Liver (tissue), 8 donors: ENCODE measurements at regions not wholly inside any gene's neighbourhood (a gene's known extent, or its start where the extent isn't known, plus 50 kb on each side); places are given as distances from the start of the nearest gene placed in this dataset.

Experiments used
- DNase-seq: peaks from one replicate; pipeline ENCODE4 v3.0.0-alpha.2; 2017; ENCODE audit warnings: low spot score
- H3K27ac ChIP-seq, 2 donors: one replicate each; pipeline ENCODE4 v1.7.0; 2013; ENCODE audit warnings: inconsistent platforms in 2 of 2, low read length in 2 of 2, control low read depth in 1 of 2, low read depth in 1 of 2, mild to moderate bottlenecking in 1 of 2
- H3K27me3 ChIP-seq, 4 donors: one replicate each; pipeline versions ENCODE4 v1.6.1 to v1.7.0; 2013; ENCODE audit warnings: low read length in 3 of 4, inconsistent platforms in 1 of 4, mild to moderate bottlenecking in 1 of 4, moderate library complexity in 1 of 4; ENCODE audit not compliant: control insufficient read depth in 4 of 4, insufficient read depth in 4 of 4
- H3K36me3 ChIP-seq, 4 donors: one replicate each; pipeline versions ENCODE4 v1.6.1 to v1.7.0; 2013; ENCODE audit warnings: low read length in 3 of 4, mild to moderate bottlenecking in 3 of 4, low read depth in 1 of 4, moderate library complexity in 1 of 4; ENCODE audit not compliant: control insufficient read depth in 4 of 4, insufficient read depth in 3 of 4
- H3K4me1 ChIP-seq, 4 donors: one replicate each; pipeline versions ENCODE4 v1.6.1 to v1.7.0; 2013; ENCODE audit warnings: low read length in 3 of 4, mild to moderate bottlenecking in 3 of 4, moderate library complexity in 1 of 4; ENCODE audit not compliant: control insufficient read depth in 4 of 4, insufficient read depth in 4 of 4
- H3K4me3 ChIP-seq, 3 donors: one replicate each; pipeline versions ENCODE4 v1.6.1 to v1.7.0; 2013; ENCODE audit warnings: low read length in 3 of 3, control low read depth in 1 of 3, low read depth in 1 of 3, mild to moderate bottlenecking in 1 of 3
- H3K9ac ChIP-seq, 2 donors: one replicate each; pipeline ENCODE4 v1.7.0; 2013; ENCODE audit warnings: low read length in 2 of 2, mild to moderate bottlenecking in 2 of 2, moderate library complexity in 2 of 2, control low read depth in 1 of 2, low read depth in 1 of 2
- H3K9me3 ChIP-seq, 4 donors: one replicate each; pipeline versions ENCODE4 v1.6.1 to v1.7.0; 2013; ENCODE audit warnings: low read length in 3 of 4; ENCODE audit not compliant: control insufficient read depth in 4 of 4
- CTCF ChIP-seq: fragments of 150-350 bp; IDR thresholded peaks from 2 replicates; pipeline ENCODE4 v1.5.1; 2017; ENCODE audit warnings: improper control_type of control experiment, low read depth, low read length; ENCODE audit not compliant: missing input control
- EGR1 ChIP-seq, 2 donors: IDR thresholded peaks; 2 replicates each; pipeline ENCODE4 v1.6.1; 2016 to 2018; ENCODE audit warnings: antibody characterized with exemption in 2 of 2, low read depth in 2 of 2
- FOXA1 ChIP-seq: IDR thresholded peaks from 2 replicates; pipeline ENCODE4 v1.6.1; 2016; ENCODE audit warnings: antibody characterized with exemption
- FOXA2 ChIP-seq: IDR thresholded peaks from 2 replicates; pipeline ENCODE4 v1.6.1; 2016; ENCODE audit warnings: antibody characterized with exemption
- GABPA ChIP-seq, 2 donors: IDR thresholded peaks in 1 of 2; conservative IDR thresholded peaks in 1 of 2; 2 replicates each; pipeline ENCODE4 v1.6.1; 2016; ENCODE audit warnings: antibody characterized with exemption in 2 of 2, mild to moderate bottlenecking in 1 of 2, moderate library complexity in 1 of 2
- HNF4A ChIP-seq, 2 donors: conservative IDR thresholded peaks; 2 replicates each; pipeline ENCODE4 v1.6.1; 2016; ENCODE audit warnings: antibody characterized with exemption in 2 of 2, mild to moderate bottlenecking in 2 of 2
- HNF4G ChIP-seq: IDR thresholded peaks from 2 replicates; pipeline ENCODE4 v1.6.1; 2016; ENCODE audit warnings: antibody characterized with exemption
- JUND ChIP-seq, 2 donors: IDR thresholded peaks; 2 replicates each; pipeline ENCODE4 v1.6.1; 2016; ENCODE audit warnings: antibody characterized with exemption in 2 of 2
- MAX ChIP-seq: IDR thresholded peaks from 2 replicates; pipeline ENCODE4 v1.6.1; 2016; ENCODE audit warnings: antibody characterized with exemption
- NR2F2 ChIP-seq: IDR thresholded peaks from 2 replicates; pipeline ENCODE4 v1.6.1; 2016; ENCODE audit warnings: antibody characterized with exemption
- RAD21 ChIP-seq, 2 donors: IDR thresholded peaks; 2 replicates each; pipeline ENCODE4 v1.6.1; 2016; ENCODE audit warnings: antibody characterized with exemption in 2 of 2, mild to moderate bottlenecking in 2 of 2
- RXRA ChIP-seq, 2 donors: IDR thresholded peaks; 2 replicates each; pipeline ENCODE4 v1.6.1; 2017 to 2018; ENCODE audit warnings: antibody characterized with exemption in 2 of 2, mild to moderate bottlenecking in 1 of 2
- SP1 ChIP-seq: IDR thresholded peaks from 2 replicates; pipeline ENCODE4 v1.6.1; 2018; ENCODE audit warnings: antibody characterized with exemption, mild to moderate bottlenecking
- TAF1 ChIP-seq: conservative IDR thresholded peaks from 2 replicates; pipeline ENCODE4 v1.6.1; 2016; ENCODE audit warnings: antibody characterized with exemption, mild to moderate bottlenecking
- YY1 ChIP-seq: IDR thresholded peaks from 2 replicates; pipeline ENCODE4 v1.6.1; 2016; ENCODE audit warnings: antibody characterized with exemption, mild to moderate bottlenecking
- ZBTB33 ChIP-seq: IDR thresholded peaks from 2 replicates; pipeline ENCODE4 v1.6.1; 2016; ENCODE audit warnings: antibody characterized with exemption
- WGBS: extraction: QIAGEN DNeasy Blood & Tissue Kit; methylation state at CpG from one replicate; pipeline ENCODE4 v1.1.7; 2013; 5-methylcytosine and 5-hydroxymethylcytosine counted together
- TF ChIP-seq, protein P1 (sequence below): IDR thresholded peaks from 2 replicates; pipeline ENCODE4 v1.6.1; 2016; ENCODE audit warnings: antibody characterized with exemption, mild to moderate bottlenecking
- TF ChIP-seq, protein P2 (sequence below): IDR thresholded peaks from 2 replicates; pipeline ENCODE4 v1.6.1; 2016; ENCODE audit warnings: antibody characterized with exemption
- donor health status: healthy.
- donor health status: healthy.
- donor health status: healthy.
- donor health status: healthy.
- donor health status: healthy.

DNA sequence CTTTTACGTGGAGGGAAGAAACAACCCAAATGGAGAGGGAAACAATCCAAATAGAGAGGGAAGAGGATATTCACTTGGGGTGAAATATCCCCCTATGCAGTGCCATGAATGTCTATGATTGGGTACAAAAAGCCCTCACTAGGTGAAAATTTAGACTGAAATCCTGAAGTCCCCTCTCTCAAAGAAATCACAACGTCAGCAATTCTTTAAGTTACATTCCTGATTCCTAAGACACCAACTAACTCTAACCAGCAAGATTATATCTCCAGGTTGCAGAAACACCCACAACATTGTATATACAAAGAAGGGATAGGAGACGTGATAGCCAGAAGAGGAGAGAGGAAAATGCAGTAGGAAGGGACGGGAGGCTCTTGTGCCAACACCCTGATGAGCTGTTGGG is 374.3 kb downstream of the DCAF12L2 start:
- Histone ChIP-seq H3K27ac (no peak overlapping the region), H3K27me3 (no peaks in the 10 kb centered on the region), H3K9ac (no peak overlapping the region), H3K4me1 (no peaks in the 10 kb centered on the region), H3K9me3 (no peaks in the 10 kb centered on the region), H3K36me3 (no peaks in the 10 kb centered on the region), H3K4me3 (no peak overlapping the region)
- no peak for DNase-seq
- 65% methylated on average over 4 of the region's 4 CpGs for WGBS
- TF ChIP-seq, protein P1, sequence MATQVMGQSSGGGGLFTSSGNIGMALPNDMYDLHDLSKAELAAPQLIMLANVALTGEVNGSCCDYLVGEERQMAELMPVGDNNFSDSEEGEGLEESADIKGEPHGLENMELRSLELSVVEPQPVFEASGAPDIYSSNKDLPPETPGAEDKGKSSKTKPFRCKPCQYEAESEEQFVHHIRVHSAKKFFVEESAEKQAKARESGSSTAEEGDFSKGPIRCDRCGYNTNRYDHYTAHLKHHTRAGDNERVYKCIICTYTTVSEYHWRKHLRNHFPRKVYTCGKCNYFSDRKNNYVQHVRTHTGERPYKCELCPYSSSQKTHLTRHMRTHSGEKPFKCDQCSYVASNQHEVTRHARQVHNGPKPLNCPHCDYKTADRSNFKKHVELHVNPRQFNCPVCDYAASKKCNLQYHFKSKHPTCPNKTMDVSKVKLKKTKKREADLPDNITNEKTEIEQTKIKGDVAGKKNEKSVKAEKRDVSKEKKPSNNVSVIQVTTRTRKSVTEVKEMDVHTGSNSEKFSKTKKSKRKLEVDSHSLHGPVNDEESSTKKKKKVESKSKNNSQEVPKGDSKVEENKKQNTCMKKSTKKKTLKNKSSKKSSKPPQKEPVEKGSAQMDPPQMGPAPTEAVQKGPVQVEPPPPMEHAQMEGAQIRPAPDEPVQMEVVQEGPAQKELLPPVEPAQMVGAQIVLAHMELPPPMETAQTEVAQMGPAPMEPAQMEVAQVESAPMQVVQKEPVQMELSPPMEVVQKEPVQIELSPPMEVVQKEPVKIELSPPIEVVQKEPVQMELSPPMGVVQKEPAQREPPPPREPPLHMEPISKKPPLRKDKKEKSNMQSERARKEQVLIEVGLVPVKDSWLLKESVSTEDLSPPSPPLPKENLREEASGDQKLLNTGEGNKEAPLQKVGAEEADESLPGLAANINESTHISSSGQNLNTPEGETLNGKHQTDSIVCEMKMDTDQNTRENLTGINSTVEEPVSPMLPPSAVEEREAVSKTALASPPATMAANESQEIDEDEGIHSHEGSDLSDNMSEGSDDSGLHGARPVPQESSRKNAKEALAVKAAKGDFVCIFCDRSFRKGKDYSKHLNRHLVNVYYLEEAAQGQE = no peak
- TF ChIP-seq RAD21 (IDR thresholded peaks at IDR 0.05) (no peak), NR2F2 (no peak)

DNA sequence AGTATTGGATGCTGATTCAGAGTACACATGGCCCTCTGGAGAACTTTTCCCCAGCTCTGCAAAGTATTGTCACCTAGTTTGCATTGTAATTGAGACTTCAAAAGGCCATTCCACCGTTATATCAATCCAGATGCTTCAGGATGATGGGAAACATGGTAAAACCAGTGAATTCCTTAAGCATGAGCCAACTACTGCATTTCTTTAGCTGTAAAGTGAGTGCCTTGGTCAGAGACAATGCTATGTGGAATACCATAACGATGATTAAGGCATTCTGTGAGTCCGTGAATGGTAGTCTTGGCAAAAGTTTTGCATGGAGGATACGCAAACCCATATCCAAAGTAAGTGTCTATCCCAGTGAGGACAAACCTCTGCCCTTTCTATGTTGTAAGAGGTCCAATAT is 355.2 kb downstream of the DCAF12L2 start:
- no peak overlapping the region for H3K27ac ChIP-seq
- no peak overlapping the region for H3K4me3 ChIP-seq
- H3K27me3 ChIP-seq = no peaks in the 10 kb centered on the region
- WGBS = 88% methylated on average over 4 of the region's 4 CpGs
- DNase-seq = no peak
- no peak overlapping the region for H3K9ac ChIP-seq
- no peaks in the 10 kb centered on the region for H3K9me3 ChIP-seq
- H3K36me3 ChIP-seq = no peaks in the 10 kb centered on the region
- no peaks in the 10 kb centered on the region for H3K4me1 ChIP-seq
- TF ChIP-seq EGR1 (IDR thresholded peaks at IDR 0.05; ENCODE audit: low read depth in 2 of 2) (no peak), FOXA2 (no peak), RAD21 (IDR thresholded peaks at IDR 0.05) (no peak), ZBTB33 (no peak), SP1 (no peak), TAF1 (no peak), HNF4G (no peak), RXRA (IDR thresholded peaks at IDR 0.05) (no peak), FOXA1 (no peak), CTCF (no peak), GABPA (IDR thresholded peaks at IDR 0.05 in 1 of 2, conservative IDR thresholded peaks at IDR 0.05 in 1 of 2) (no peak), YY1 (no peak), HNF4A (conservative IDR thresholded peaks at IDR 0.05) (no peak), NR2F2 (no peak), JUND (IDR thresholded peaks at IDR 0.05) (no peak), MAX (no peak)
- TF ChIP-seq, protein P1 = no peak
- TF ChIP-seq, protein P2, sequence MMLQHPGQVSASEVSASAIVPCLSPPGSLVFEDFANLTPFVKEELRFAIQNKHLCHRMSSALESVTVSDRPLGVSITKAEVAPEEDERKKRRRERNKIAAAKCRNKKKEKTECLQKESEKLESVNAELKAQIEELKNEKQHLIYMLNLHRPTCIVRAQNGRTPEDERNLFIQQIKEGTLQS = no peak
